HepG2 (cell line): ENCODE measurements at regions not wholly inside any gene's neighbourhood (a gene's known extent, or its start where the extent isn't known, plus 50 kb on each side); places are given as distances from the start of the nearest gene placed in this dataset.

Experiments
- SNAI1 ChIP-seq: sonication (generic); formaldehyde crosslinking; IDR thresholded peaks from 2 replicates; pipeline ENCODE4 v1.5.0; 2020; ENCODE audit warnings: mild to moderate bottlenecking, missing genetic modification reagents, borderline replicate concordance
- TF ChIP-seq, protein P1 (sequence below): sonication (generic); formaldehyde crosslinking; IDR thresholded peaks from 2 replicates; pipeline ENCODE4 v1.9.0; 2022; ENCODE audit warnings: missing genetic modification reagents, mild to moderate bottlenecking, borderline replicate concordance

- TF ChIP-seq SNAI1 (CRISPR knock-in tag) = no peak
- TF ChIP-seq, protein P1, sequence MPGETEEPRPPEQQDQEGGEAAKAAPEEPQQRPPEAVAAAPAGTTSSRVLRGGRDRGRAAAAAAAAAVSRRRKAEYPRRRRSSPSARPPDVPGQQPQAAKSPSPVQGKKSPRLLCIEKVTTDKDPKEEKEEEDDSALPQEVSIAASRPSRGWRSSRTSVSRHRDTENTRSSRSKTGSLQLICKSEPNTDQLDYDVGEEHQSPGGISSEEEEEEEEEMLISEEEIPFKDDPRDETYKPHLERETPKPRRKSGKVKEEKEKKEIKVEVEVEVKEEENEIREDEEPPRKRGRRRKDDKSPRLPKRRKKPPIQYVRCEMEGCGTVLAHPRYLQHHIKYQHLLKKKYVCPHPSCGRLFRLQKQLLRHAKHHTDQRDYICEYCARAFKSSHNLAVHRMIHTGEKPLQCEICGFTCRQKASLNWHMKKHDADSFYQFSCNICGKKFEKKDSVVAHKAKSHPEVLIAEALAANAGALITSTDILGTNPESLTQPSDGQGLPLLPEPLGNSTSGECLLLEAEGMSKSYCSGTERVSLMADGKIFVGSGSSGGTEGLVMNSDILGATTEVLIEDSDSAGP (CRISPR knock-in tag) = no peak
Measured at GRCh38 chr6:80640176-80640575, 533.7 kb downstream of the BCKDHB start.
